ENCODE measurements at regions not wholly inside any gene's neighbourhood (a gene's known extent, or its start where the extent isn't known, plus 50 kb on each side); places are given as distances from the start of the nearest gene placed in this dataset.

DNA sequence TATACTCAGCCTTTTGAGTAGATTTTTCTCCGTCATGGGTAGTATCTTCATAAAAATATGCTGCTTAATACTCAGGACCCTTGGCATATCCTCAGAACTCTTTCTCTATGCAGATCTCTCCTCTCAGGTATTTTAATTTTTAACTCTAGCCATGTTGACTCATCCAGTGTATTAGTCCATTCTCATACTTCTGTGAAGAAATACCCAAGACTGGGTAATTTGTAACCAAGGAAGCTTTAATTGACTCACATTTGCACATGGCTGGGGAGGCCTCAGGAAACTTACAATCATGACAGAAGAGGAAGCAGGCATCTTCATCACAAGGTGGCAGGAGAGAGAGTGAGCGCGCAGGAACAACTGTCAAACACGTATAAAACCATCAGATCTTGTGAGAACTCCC is 129.3 kb upstream of the CD96 start:
- ATAC-seq = no peak
- no peak for DNase-seq (ENCODE audit: low spot score)
- no peaks in the 10 kb centered on the region for H3K4me1 Mint-ChIP-seq (ENCODE audit: low read depth in 2 of 2)
- peaks cover 4% of the 10 kb centered on the region for H3K36me3 Mint-ChIP-seq
- H3K27me3 Mint-ChIP-seq = peaks cover 16 to 20% of the 10 kb centered on the region in 2 donors
- no peak overlapping the region for H3K4me3 Mint-ChIP-seq
- peaks cover 3% of the 10 kb centered on the region for H3K9me3 Mint-ChIP-seq
- no peak overlapping the region for H3K27ac Mint-ChIP-seq

GRCh38 chr3:111414531-111414930 is 127.5 kb upstream of the CD96 start:
- DNase-seq (ENCODE audit: low spot score) (no peak), ATAC-seq (no peak)
- H3K9me3 Mint-ChIP-seq = no peaks in the 10 kb centered on the region
- no peak overlapping the region for H3K4me3 Mint-ChIP-seq
- no peaks in the 10 kb centered on the region for H3K4me1 Mint-ChIP-seq (ENCODE audit: low read depth in 2 of 2)
- H3K27ac Mint-ChIP-seq = no peak overlapping the region
- H3K36me3 Mint-ChIP-seq = no peaks in the 10 kb centered on the region
- H3K27me3 Mint-ChIP-seq = peaks cover 21 to 27% of the 10 kb centered on the region in 2 donors

- Mint-ChIP-seq H3K4me1 (ENCODE audit: low read depth in 2 of 2) (no peaks in the 10 kb centered on the region), H3K9me3 (no peaks in the 10 kb centered on the region), H3K4me3 (no peak overlapping the region), H3K36me3 (no peaks in the 10 kb centered on the region), H3K27me3 (peaks cover 23 to 27% of the 10 kb centered on the region in 2 donors), H3K27ac (no peak overlapping the region)
- DNase-seq (ENCODE audit: low spot score) = no peak
- ATAC-seq = no peak
These were observed 127.0 kb upstream of the CD96 start for GRCh38 chr3:111415018-111415417.

- Mint-ChIP-seq H3K27ac (no peak overlapping the region), H3K27me3 (peaks cover 28 to 45% of the 10 kb centered on the region in 2 donors), H3K36me3 (peaks cover 4% of the 10 kb centered on the region), H3K9me3 (peaks cover 3% of the 10 kb centered on the region), H3K4me3 (no peak overlapping the region), H3K4me1 (ENCODE audit: low read depth in 2 of 2) (no peaks in the 10 kb centered on the region)
- no peak for ATAC-seq
- no peak for DNase-seq (ENCODE audit: low spot score)
These were observed 123.6 kb upstream of the CD96 start for GRCh38 chr3:111418391-111418790.

- ATAC-seq (no peak), DNase-seq (ENCODE audit: low spot score) (no peak)
- H3K27ac Mint-ChIP-seq = no peak overlapping the region
- H3K9me3 Mint-ChIP-seq = no peaks in the 10 kb centered on the region
- H3K4me1 Mint-ChIP-seq (ENCODE audit: low read depth in 2 of 2) = no peaks in the 10 kb centered on the region
- H3K27me3 Mint-ChIP-seq = peaks cover 9 to 15% of the 10 kb centered on the region in 2 donors
- H3K4me3 Mint-ChIP-seq = no peak overlapping the region
- peaks cover 15% of the 10 kb centered on the region for H3K36me3 Mint-ChIP-seq
These were observed 113.7 kb upstream of the CD96 start for GRCh38 chr3:111428301-111428700.

GRCh38 chr3:111434941-111435622 is 106.9 kb upstream of the CD96 start:
- no peak overlapping the region for H3K27ac Mint-ChIP-seq
- H3K4me1 Mint-ChIP-seq (ENCODE audit: low read depth in 2 of 2) = no peaks in the 10 kb centered on the region
- no peaks in the 10 kb centered on the region for H3K36me3 Mint-ChIP-seq
- ATAC-seq (no peak), DNase-seq (ENCODE audit: low spot score) (no peak)
- H3K4me3 Mint-ChIP-seq = no peak overlapping the region
- no peaks in the 10 kb centered on the region for H3K9me3 Mint-ChIP-seq
- peaks cover 0 to 2% of the 10 kb centered on the region in 2 donors for H3K27me3 Mint-ChIP-seq

- H3K9me3 Mint-ChIP-seq = no peaks in the 10 kb centered on the region
- no peak for ATAC-seq
- no peak for DNase-seq (ENCODE audit: low spot score)
- no peaks in the 10 kb centered on the region for H3K4me1 Mint-ChIP-seq (ENCODE audit: low read depth in 2 of 2)
- no peak overlapping the region for H3K4me3 Mint-ChIP-seq
- H3K27me3 Mint-ChIP-seq = peaks cover 0 to 2% of the 10 kb centered on the region in 2 donors
- H3K36me3 Mint-ChIP-seq = no peaks in the 10 kb centered on the region
- H3K27ac Mint-ChIP-seq = no peak overlapping the region
These were observed 103.7 kb upstream of the CD96 start for GRCh38 chr3:111438283-111438682.

GRCh38 chr3:111454551-111454950 is 87.4 kb upstream of the CD96 start:
- H3K4me1 Mint-ChIP-seq (ENCODE audit: low read depth in 2 of 2) = peaks cover 0 to 8% of the 10 kb centered on the region in 2 donors
- H3K4me3 Mint-ChIP-seq = no peak overlapping the region
- H3K27me3 Mint-ChIP-seq = peaks cover 16% of the 10 kb centered on the region in 2 donors
- no peak overlapping the region for H3K27ac Mint-ChIP-seq
- H3K9me3 Mint-ChIP-seq = no peaks in the 10 kb centered on the region
- DNase-seq (ENCODE audit: low spot score) = no peak
- H3K36me3 Mint-ChIP-seq = no peaks in the 10 kb centered on the region
- no peak for ATAC-seq

GRCh38 chr3:111465081-111465670 is 76.8 kb upstream of the CD96 start:
- Mint-ChIP-seq H3K27me3 (peaks cover 10 to 23% of the 10 kb centered on the region in 2 donors), H3K36me3 (no peaks in the 10 kb centered on the region), H3K9me3 (no peaks in the 10 kb centered on the region), H3K4me1 (ENCODE audit: low read depth in 2 of 2) (no peaks in the 10 kb centered on the region), H3K27ac (no peak overlapping the region), H3K4me3 (no peak overlapping the region)
- DNase-seq (ENCODE audit: low spot score) (no peak), ATAC-seq (no peak)

GRCh38 chr3:111470032-111470431 is 72.0 kb upstream of the CD96 start:
- no peak for DNase-seq (ENCODE audit: low spot score)
- H3K36me3 Mint-ChIP-seq = peaks cover 7% of the 10 kb centered on the region

DNA sequence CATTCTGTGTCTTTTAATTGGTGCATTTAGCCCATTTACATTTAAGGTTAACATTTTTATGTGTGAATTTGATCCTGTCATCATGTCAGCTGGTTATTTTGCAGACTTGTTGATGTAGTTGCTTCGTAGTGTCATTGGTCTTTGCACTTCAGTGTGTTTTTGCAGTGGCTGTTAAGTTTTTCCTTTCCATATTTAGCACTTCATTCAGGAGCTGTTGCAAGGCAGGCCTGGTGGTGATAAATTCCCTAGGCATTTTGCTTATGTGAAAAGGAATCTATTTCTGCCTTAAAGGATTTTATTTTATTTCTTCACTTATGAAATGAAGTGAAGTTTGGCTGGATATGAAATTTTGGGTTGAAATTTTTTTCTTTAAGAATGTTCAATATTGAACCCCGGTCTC is 70.2 kb upstream of the CD96 start:
- Mint-ChIP-seq H3K27me3 (peaks cover 21 to 30% of the 10 kb centered on the region in 2 donors), H3K4me1 (ENCODE audit: low read depth in 2 of 2) (no peaks in the 10 kb centered on the region), H3K27ac (no peak overlapping the region), H3K4me3 (no peak overlapping the region), H3K9me3 (peaks cover 11% of the 10 kb centered on the region), H3K36me3 (peaks cover 7% of the 10 kb centered on the region)
- no peak for ATAC-seq
- DNase-seq (ENCODE audit: low spot score) = no peak

More at GRCh38 chr3:111470032-111470431, 72.0 kb upstream of the CD96 start:
- Mint-ChIP-seq H3K4me3 (no peak overlapping the region), H3K27ac (no peak overlapping the region), H3K27me3 (peaks cover 21 to 30% of the 10 kb centered on the region in 2 donors), H3K9me3 (peaks cover 11% of the 10 kb centered on the region), H3K4me1 (ENCODE audit: low read depth in 2 of 2) (no peaks in the 10 kb centered on the region)
- ATAC-seq = no peak

GRCh38 chr3:111472556-111472955 is 69.4 kb upstream of the CD96 start:
- Mint-ChIP-seq H3K36me3 (peaks cover 7% of the 10 kb centered on the region), H3K4me3 (no peak overlapping the region), H3K27me3 (peaks cover 27 to 30% of the 10 kb centered on the region in 2 donors), H3K9me3 (peaks cover 11% of the 10 kb centered on the region), H3K4me1 (ENCODE audit: low read depth in 2 of 2) (no peaks in the 10 kb centered on the region), H3K27ac (no peak overlapping the region)
- no peak for ATAC-seq
- DNase-seq (ENCODE audit: low spot score) = no peak

DNA sequence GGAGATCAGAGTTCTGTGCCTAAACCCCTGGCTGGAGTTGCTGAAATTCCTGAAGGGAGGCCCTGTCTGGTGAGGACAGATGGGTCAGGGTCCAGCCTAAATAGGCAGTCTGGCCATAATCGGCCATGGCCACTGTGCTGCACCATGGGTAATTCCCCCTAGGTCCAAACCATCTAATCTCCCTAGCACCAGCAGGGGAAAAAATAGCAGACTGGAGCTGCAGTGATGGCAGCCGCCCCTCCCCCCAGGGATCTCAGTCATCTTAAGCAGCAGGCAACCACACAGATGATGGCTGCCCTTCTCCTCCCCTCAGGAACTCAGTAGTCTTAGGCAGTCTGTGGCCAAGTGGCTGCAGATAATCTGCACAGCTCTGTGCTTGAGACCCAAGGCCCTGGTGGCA is 68.4 kb upstream of the CD96 start:
- ATAC-seq = no peak
- no peak overlapping the region for H3K4me3 Mint-ChIP-seq
- no peaks in the 10 kb centered on the region for H3K4me1 Mint-ChIP-seq (ENCODE audit: low read depth in 2 of 2)
- peaks cover 7% of the 10 kb centered on the region for H3K36me3 Mint-ChIP-seq
- no peak for DNase-seq (ENCODE audit: low spot score)
- peaks cover 24 to 30% of the 10 kb centered on the region in 2 donors for H3K27me3 Mint-ChIP-seq
- H3K9me3 Mint-ChIP-seq = peaks cover 11% of the 10 kb centered on the region
- H3K27ac Mint-ChIP-seq = no peak overlapping the region

DNA sequence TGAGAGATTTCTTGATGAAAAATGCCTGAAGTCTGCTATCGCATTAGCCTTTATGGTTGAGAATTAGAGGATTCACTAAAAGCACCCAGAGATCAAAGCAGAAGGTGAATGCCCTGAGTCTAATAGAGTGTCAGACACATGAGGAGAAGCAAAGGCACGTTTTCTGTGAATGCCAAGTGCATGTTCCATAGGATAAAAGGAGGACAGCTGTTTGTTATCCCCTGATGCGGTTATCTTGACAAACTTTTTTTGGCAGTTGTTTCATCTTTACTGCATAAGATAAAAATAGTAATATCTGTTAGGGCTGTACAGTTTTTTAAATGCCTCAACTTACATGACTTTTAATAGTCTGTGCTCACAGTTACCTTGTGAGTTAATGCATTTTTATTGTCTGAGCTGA is 65.3 kb upstream of the CD96 start:
- DNase-seq (ENCODE audit: low spot score) = no peak
- no peak overlapping the region for H3K4me3 Mint-ChIP-seq
- no peaks in the 10 kb centered on the region for H3K4me1 Mint-ChIP-seq (ENCODE audit: low read depth in 2 of 2)
- no peak overlapping the region for H3K27ac Mint-ChIP-seq
- no peaks in the 10 kb centered on the region for H3K36me3 Mint-ChIP-seq
- ATAC-seq = no peak
- H3K9me3 Mint-ChIP-seq = peaks cover 4% of the 10 kb centered on the region
- H3K27me3 Mint-ChIP-seq = peaks cover 16 to 21% of the 10 kb centered on the region in 2 donors

Measured in natural killer cell treated with Interleukin-12 subunit alpha and Interleukin-12 subunit beta and Interleukin-15 and Interleukin-18, amount 100 ng/mL, for 72 hours (primary cell).